ENCODE measurements at regions not wholly inside any gene's neighbourhood (a gene's known extent, or its start where the extent isn't known, plus 50 kb on each side); places are given as distances from the start of the nearest gene placed in this dataset.

DNA sequence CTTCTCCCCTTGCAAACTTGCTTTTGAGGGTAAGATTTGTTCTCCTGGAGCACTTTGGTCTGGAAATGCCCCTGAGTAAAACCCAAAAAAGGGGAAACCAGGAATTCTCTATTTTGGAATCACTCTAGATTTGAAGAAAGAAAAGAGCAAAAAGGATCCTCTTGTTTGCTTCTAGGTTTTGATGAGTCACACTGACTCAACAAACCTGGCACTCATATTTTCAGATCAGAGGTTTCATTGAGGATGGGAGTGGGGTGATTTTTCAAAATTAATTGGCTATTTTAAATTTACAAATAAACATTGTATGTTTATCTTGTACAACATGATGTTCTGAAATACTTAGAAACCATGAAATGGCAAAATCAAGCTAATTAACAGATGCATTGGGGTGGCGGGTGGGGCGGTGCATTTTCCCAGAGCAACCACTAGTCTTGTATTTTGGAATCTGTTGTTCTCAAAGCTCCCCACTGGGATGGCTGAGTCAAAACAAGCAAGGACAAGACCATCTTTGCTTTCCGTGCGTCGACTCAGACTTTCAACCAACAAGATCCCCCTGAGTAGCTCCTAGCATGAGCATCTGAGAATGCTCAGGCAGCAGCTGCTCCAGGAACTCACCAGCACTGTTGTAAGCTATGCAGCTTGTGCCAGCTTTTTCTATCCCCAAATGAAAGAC is 451.4 kb downstream of the WDR72 start:
- TF ChIP-seq CTCF (IDR thresholded peaks at IDR 0.05; ENCODE audit: low read length) (no peak), EZH2 (IDR thresholded peaks at IDR 0.05; ENCODE audit: borderline replicate concordance, low read length) (no peak)

Measured in OCI-LY1 (cell line).